D341Med (cell line): ENCODE measurements at regions not wholly inside any gene's neighbourhood (a gene's known extent, or its start where the extent isn't known, plus 50 kb on each side); places are given as distances from the start of the nearest gene placed in this dataset.

Experiments
- DNase-seq: peaks from one replicate; pipeline ENCODE4 v3.0.0; 2012; ENCODE audit warnings: low spot score

GRCh38 chr20:57876163-57876562 lies 166.3 kb upstream of the PMEPA1 start:
- DNase-seq: no peak

GRCh38 chr20:57874141-57874540 lies 164.3 kb upstream of the PMEPA1 start:
- DNase-seq: no peak

GRCh38 chr20:57872816-57873409 lies 163.1 kb upstream of the PMEPA1 start:
- DNase-seq: no peak

- no peak for DNase-seq
Measured at GRCh38 chr20:57871237-57871632, 161.4 kb upstream of the PMEPA1 start.

GRCh38 chr20:57870597-57871236 lies 160.9 kb upstream of the PMEPA1 start:
- DNase-seq: no peak

- DNase-seq: no peak
Measured at GRCh38 chr20:57869951-57870315, 160.1 kb upstream of the PMEPA1 start.

GRCh38 chr20:57869291-57869950 lies 159.6 kb upstream of the PMEPA1 start:
- no peak for DNase-seq

- no peak for DNase-seq
Measured at GRCh38 chr20:57868310-57868709, 158.5 kb upstream of the PMEPA1 start.

- DNase-seq: no peak
Measured at GRCh38 chr20:57867807-57868206, 158.0 kb upstream of the PMEPA1 start.

- no peak for DNase-seq
Measured at GRCh38 chr20:57867181-57867803, 157.5 kb upstream of the PMEPA1 start.

- DNase-seq: no peak
Measured at GRCh38 chr20:57866250-57867106, 156.7 kb upstream of the PMEPA1 start.

GRCh38 chr20:57865266-57865665 lies 155.5 kb upstream of the PMEPA1 start:
- no peak for DNase-seq

GRCh38 chr20:57860576-57860975 lies 150.8 kb upstream of the PMEPA1 start:
- DNase-seq: no peak

- DNase-seq: no peak
Measured at GRCh38 chr20:57857969-57858368, 148.2 kb upstream of the PMEPA1 start.

GRCh38 chr20:57857118-57857517 lies 147.3 kb upstream of the PMEPA1 start:
- no peak for DNase-seq

- DNase-seq: no peak
Measured at GRCh38 chr20:57856658-57857057, 146.8 kb upstream of the PMEPA1 start.

- no peak for DNase-seq
Measured at GRCh38 chr20:57851796-57852195, 142.0 kb upstream of the PMEPA1 start.

- no peak for DNase-seq
Measured at GRCh38 chr20:57851025-57851682, 141.3 kb upstream of the PMEPA1 start.

GRCh38 chr20:57849521-57850215 lies 139.9 kb upstream of the PMEPA1 start:
- no peak for DNase-seq

GRCh38 chr20:57849121-57849520 lies 139.3 kb upstream of the PMEPA1 start:
- DNase-seq: no peak

- no peak for DNase-seq
Measured at GRCh38 chr20:57848282-57848681, 138.5 kb upstream of the PMEPA1 start.
